HG03103 (cell line): ENCODE measurements at regions not wholly inside any gene's neighbourhood (a gene's known extent, or its start where the extent isn't known, plus 50 kb on each side); places are given as distances from the start of the nearest gene placed in this dataset.

ENCODE experiments used
- ATAC-seq: cut with Tn5 transposase; IDR thresholded peaks from one replicate; pipeline ENCODE4 v1.9.1; 2021; ENCODE audit warnings: low read depth; ENCODE audit not compliant: unreplicated experiment

DNA sequence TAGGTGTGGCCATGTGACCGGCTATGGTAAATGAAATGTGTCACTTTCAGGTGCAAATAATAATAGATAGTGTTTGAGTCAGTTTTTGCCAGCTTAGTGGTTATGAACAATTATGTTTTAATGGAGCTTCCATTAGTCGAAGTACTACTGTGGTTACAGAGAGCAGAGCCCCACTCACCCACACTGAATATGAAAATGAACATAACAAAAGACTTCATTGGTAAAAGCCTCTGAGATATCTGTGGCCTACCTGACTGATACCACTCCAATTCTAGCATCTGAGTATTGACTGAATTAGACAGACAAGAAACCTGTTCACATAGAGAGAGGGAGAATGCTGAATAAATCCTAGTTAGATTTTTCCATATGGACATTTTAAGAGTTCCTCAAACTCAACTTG lies 405.6 kb downstream of the BRINP1 start:
- no peak for ATAC-seq

DNA sequence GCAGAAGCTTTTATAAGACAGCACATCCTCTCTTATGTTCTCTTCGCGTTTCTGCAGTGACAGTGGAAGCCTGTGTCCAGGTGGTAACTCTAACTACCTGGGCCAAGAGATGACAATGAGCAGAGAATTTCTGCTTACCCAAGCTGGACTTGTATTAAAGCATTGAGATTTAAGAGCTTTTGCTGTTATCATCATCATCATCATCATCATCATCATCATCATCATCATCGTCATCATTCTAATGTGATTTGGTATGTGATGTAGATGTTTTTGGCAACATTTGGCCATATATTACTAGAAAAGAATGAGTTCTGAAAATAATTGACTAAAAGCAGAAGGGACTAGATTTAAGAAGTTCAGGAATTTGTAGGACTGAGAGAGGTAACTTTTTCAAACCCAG lies 401.3 kb downstream of the BRINP1 start:
- no peak for ATAC-seq

DNA sequence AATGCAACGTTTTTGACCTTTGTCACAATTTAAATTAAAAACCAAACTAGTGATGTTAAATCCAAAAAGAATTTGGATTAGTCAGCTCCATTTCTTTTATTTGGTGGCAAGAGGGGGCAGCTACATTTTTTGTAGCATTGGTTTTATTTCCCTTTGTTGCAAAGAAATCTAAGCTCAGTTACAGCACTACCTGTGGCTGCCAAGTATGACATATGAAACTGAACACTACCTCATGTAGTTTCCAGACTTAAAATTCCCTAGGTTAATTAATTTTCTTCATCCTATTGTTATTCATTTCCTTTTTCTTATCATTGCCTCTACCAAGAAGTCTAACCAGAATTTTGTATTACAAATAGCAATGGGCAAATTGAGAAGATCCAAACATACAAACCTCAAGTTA lies 393.5 kb downstream of the BRINP1 start:
- ATAC-seq, result no peak

DNA sequence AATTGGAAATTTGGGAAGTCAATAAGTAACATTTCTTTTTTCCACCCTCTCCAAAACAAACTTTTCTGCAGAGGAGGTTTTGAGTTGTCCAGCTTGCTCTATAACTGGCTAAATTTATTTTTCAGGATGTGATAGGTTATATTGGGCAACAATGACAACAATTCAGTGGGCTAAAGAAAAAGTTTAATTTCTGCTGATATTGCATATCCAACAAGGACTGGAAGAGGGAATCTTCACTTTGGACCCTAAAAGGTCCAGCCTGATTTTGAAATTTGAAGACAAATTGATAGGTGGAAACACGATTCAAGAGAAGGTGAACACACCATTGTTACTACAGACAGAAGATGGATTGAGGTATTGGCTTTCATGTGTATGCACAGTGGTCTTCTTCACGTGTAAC lies 393.1 kb downstream of the BRINP1 start:
- ATAC-seq, result no peak

GRCh38 chr9:118984607-118985006 lies 384.6 kb downstream of the BRINP1 start:
- no peak for ATAC-seq

DNA sequence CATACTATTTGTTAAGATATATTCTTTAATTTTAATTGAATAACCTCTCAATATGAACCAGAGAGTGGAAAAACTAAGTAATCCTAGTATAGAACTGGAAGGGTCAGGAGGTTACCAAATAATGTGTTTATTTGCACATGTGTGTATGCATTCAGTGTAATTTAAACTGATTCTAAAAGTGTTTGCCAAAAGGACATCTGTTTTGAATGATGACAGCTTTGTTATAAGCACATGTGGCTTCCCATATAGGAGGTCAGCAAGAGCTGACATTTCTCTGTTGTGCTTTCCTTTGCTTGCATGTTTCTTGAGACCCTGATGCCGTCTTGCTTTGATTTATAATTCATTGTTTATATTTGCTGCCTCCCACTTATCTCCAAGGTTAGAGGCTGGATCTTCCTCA lies 383.4 kb downstream of the BRINP1 start:
- ATAC-seq, result no peak

DNA sequence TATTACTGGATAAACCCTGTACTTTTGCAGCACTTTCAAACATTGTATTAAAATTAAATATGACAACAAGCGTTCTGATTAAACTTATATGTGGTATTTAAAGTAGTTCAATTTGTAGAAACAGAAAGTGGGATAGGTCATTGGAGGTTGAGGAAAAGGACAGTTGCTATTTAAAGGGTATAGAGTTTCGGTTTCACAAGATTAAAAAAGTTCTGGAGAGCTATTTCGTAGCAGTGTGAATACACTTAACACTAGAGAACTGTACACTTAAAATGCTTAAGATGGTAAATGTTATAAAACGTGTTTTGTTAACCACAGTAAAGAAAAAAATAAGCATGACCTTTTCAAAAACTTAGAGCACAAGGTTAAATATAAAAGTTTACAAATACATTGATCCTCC lies 382.1 kb downstream of the BRINP1 start:
- no peak for ATAC-seq

- ATAC-seq, result no peak
Observed at GRCh38 chr9:118990949-118991348, 378.3 kb downstream of the BRINP1 start.

DNA sequence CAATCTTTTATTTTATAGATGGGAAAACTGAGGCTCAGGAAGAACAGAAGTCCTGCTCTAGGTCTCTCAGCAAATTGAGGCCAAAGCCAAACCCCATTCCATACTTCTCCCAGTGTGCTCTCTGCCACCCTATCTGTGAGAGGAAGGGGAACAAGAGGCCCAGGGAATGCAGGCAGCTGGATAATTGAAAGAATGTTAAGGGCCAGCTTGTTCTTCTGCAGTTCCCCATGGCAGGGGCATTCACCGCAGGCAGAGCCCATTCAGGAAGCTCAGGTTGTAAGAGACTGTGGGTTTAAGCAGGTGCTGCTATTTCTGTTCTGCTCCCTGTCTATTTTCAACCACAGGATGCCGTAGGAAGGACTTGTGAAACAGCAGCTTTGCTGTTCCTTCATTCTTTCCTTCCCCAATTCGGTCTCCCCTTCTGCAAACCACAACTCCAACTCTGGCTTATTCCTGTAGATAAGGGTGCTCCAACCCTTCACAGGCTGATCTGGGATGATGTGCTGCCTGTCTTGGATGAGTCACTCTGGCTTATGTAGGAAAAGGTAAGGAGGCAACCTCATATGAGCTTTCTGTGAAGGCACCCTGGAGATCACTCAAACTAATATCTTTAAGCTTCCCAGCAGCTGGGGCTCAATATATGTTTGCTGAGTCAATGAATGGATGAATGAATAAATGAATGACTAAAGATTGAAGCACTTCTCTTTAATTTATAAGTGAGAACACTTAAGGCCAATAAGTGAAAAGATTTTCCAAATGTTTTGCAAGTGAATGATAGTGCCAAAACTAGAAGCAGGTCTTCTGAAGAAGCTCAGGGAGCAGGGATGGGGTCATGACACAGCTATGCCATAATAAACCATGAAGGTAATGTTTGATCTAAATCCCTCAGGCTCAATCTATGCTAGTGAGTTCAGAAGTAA lies 377.6 kb downstream of the BRINP1 start:
- no peak for ATAC-seq

DNA sequence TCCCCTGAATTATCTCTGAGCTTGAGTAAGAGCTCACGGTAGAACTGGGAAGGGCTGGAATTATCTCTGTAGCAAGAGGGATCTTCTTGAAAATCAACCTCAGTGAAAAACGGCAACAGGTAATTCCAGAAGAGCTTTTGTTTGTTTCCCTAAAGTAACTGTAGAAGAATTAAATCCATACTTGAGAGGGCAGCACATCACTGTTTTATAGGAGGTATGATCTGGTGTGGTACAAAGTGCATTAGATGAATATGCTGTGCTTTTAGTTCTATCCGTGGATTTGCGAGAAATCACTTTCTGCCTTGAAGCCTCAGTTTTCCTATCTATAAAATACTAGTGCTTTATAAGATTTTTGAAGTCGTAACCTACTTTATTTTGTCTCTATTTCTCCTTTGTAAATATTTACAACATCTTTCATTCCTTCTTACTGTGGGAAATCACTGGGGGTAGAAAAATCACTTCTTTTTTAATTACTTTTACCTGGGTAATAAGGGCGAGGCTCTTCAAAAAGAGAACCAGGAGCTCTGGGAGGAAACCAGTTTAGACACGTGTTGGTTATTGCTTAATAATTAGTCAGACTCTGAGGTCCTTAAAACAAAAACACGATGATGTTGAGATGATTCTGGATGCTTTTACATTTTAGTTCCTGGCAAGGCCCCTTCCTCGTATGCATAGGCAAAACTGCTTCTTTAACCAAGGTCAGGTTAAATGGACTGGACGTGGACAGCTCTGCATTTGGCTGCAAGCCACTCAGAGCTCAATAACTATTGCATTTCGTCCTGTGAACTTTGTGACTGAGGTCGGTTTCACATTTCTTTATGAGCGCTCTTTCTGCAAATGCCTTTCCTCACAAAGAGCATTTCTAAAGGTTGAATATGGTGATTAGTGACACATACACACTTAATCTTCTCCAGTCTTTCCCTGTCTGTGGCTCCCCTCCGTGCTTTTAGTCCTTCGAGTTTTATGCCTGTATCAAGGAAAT lies 376.1 kb downstream of the BRINP1 start:
- ATAC-seq, result no peak

DNA sequence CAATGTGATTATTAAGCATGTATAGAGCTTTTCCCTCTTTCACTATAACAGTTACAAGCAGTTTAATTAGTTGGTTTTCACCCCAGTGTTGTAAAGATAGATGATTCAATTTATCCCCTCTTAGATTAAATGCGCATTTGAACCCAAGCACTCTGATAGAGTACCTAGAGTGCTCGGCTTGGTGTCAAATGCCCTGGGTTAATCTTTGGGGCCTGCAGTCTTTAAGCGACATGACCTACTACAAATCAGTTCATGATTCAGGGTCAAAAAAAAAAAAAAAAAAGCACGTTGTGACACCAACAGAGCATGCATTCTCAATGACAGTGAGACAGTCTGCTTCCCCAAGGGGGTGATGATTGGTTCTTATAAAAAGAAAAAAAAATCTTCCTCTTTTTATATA lies 375.3 kb downstream of the BRINP1 start:
- ATAC-seq, result no peak

DNA sequence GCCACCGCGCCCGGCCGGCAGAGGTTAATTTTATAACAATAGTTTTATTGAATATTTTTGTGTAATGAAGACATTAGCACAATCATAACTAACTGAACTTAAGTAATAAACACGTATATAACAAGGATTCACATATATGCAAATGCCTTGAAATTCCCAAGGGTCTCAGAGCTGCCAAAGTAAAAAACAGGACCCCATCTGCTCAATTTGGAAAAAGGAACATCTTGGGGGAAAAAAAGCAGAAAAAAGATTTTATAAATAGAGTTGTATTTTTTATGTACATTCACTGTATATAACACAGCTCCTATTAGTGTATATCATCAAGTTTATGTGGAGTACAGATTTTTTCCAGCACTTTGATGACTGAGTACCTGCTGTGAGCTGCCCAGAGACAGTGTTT lies 366.7 kb downstream of the BRINP1 start:
- ATAC-seq, result no peak

DNA sequence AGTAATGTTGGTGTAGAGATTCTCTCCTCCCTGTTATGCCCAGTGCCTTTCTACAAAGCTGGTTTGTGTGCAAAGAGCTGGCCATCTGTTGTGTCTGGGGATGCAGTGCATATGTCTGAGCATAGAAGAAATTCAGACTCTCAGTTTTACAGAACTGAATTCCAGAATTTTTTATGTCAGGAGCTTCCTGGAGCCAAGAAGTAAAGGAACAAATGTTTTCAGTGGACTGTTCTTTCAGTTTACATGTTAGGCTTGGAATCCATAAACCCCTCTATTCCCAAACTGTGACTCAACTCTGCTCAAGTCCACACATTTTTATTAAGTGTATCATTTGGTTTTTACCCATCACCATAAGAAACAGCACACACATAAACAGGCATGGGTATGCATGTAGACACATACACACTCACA lies 366.0 kb downstream of the BRINP1 start:
- ATAC-seq, result no peak

- no peak for ATAC-seq
Observed at GRCh38 chr9:119003882-119004617, 365.2 kb downstream of the BRINP1 start.

- ATAC-seq, result no peak
Observed at GRCh38 chr9:119004618-119004990, 364.6 kb downstream of the BRINP1 start.

- no peak for ATAC-seq
Observed at GRCh38 chr9:119005162-119005561, 364.1 kb downstream of the BRINP1 start.

- no peak for ATAC-seq
Observed at GRCh38 chr9:119009249-119009648, 360.0 kb downstream of the BRINP1 start.

DNA sequence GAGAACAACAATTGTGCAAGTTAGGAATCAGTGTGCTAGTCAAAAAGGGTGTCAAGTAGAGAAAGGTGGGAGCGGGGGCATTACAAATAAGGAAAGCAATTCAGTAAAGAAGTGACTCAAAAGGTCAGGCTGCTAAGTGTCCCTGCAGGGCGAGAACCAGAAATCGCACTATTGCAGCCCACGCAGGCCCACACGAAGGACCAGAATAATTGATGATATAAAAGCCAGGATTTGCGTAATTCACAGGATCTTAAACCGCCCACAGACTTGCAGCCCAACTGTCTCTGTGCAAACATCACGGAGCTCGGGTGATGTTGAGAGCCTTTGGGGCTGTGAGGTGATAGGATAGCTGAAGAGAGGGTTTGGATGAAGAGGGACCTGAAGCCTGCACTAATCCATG lies 349.0 kb downstream of the BRINP1 start:
- ATAC-seq, result no peak

GRCh38 chr9:119020730-119021333 lies 348.4 kb downstream of the BRINP1 start:
- ATAC-seq, result no peak

DNA sequence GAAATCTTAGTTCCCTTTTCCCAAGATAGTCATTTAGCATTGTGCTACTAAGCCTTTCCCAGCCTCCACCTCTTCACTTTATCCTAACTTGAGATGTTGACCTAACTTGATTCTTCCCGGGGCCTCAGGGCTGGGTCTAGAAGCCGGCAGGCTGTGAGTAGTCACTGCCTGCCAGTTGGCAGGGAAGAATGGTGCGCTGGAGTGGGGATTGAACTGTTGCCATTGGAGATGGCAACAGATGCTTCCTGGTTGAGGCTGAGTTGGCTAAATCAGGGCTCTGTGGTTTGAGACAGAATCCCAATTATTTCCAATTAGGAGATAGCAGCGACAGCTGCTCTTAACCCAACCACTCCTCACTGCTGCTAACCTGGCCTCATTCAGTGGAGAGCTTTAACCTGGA lies 343.1 kb downstream of the BRINP1 start:
- no peak for ATAC-seq
